MM.1S (cell line): ENCODE measurements at regions not wholly inside any gene's neighbourhood (a gene's known extent, or its start where the extent isn't known, plus 50 kb on each side); places are given as distances from the start of the nearest gene placed in this dataset.

Experiments
- DNase-seq: peaks from one replicate; pipeline ENCODE4 v3.0.0-alpha.2; 2015
- H2AFZ ChIP-seq: fragments of 300-600 bp; sonication (generic); 2 replicates; pipeline ENCODE4 v1.6.0; 2016; ENCODE audit warnings: antibody characterized with exemption, low read length
- H3F3A ChIP-seq: fragments of 300-600 bp; sonication (generic); 2 replicates; pipeline ENCODE4 v1.6.1; 2016; ENCODE audit warnings: mild to moderate bottlenecking, antibody characterized with exemption, low read length, moderate library complexity, mixed read lengths; ENCODE audit not compliant: insufficient read depth
- H3K27ac ChIP-seq: fragments of 300-600 bp; sonication (generic); 2 replicates; pipeline ENCODE4 v1.5.1; 2016; ENCODE audit warnings: mild to moderate bottlenecking, low read length
- H3K27me3 ChIP-seq: fragments of 300-600 bp; sonication (generic); replicated peaks from 2 replicates; pipeline ENCODE4 v1.6.0; 2016; ENCODE audit warnings: low read length; ENCODE audit not compliant: insufficient read depth
- H3K36me3 ChIP-seq: fragments of 300-600 bp; sonication (generic); replicated peaks from 2 replicates; pipeline ENCODE4 v1.6.1; 2016; ENCODE audit warnings: mild to moderate bottlenecking, low read length, mixed read lengths; ENCODE audit not compliant: insufficient read depth
- H3K4me1 ChIP-seq: fragments of 300-600 bp; sonication (generic); 2 replicates; pipeline ENCODE4 v1.6.1; 2016; ENCODE audit warnings: low read length, mixed read lengths
- H3K4me2 ChIP-seq: fragments of 300-600 bp; sonication (generic); 2 replicates; pipeline ENCODE4 v1.6.0; 2016; ENCODE audit warnings: low read depth, low read length
- H3K4me3 ChIP-seq: fragments of 300-600 bp; sonication (generic); 2 replicates; pipeline ENCODE4 v1.5.1; 2016; ENCODE audit warnings: low read length, mixed read lengths
- H3K79me2 ChIP-seq: fragments of 300-600 bp; sonication (generic); 2 replicates; pipeline ENCODE4 v1.6.1; 2016; ENCODE audit warnings: mixed run types, low read length, mixed read lengths
- H3K9ac ChIP-seq: fragments of 300-600 bp; sonication (generic); 2 replicates; pipeline ENCODE4 v1.6.1; 2016; ENCODE audit warnings: low read length, mixed read lengths
- H3K9me2 ChIP-seq: fragments of 300-600 bp; sonication (generic); replicated peaks from 2 replicates; pipeline ENCODE4 v1.6.1; 2016; ENCODE audit warnings: mild to moderate bottlenecking, low read length, mixed read lengths; ENCODE audit not compliant: insufficient read depth
- H3K9me3 ChIP-seq: fragments of 300-600 bp; sonication (generic); replicated peaks from 2 replicates; pipeline ENCODE4 v1.6.1; 2016; ENCODE audit warnings: mild to moderate bottlenecking, low read length, mixed read lengths; ENCODE audit not compliant: insufficient read depth
- H4K20me1 ChIP-seq: fragments of 300-600 bp; sonication (generic); 2 replicates; pipeline ENCODE4 v1.6.1; 2016; ENCODE audit warnings: mild to moderate bottlenecking, low read length, moderate library complexity, mixed read lengths; ENCODE audit not compliant: insufficient read depth
- CTCF ChIP-seq: fragments of 300-600 bp; sonication (generic); IDR thresholded peaks from 2 replicates; pipeline ENCODE4 v1.5.1; 2016; ENCODE audit warnings: antibody characterized with exemption, low read length, mixed read lengths
- EZH2 ChIP-seq: fragments of 300-600 bp; sonication (generic); optimal IDR thresholded peaks from 2 replicates; pipeline ENCODE3; 2017; ENCODE audit warnings: low read depth, mild to moderate bottlenecking, antibody characterized with exemption, low read length, mixed read lengths
- EZH2phosphoT487 ChIP-seq: fragments of 300-600 bp; sonication (generic); IDR thresholded peaks from 2 replicates; pipeline ENCODE4 v1.6.1; 2018; ENCODE audit warnings: antibody characterized with exemption, low read length

DNA sequence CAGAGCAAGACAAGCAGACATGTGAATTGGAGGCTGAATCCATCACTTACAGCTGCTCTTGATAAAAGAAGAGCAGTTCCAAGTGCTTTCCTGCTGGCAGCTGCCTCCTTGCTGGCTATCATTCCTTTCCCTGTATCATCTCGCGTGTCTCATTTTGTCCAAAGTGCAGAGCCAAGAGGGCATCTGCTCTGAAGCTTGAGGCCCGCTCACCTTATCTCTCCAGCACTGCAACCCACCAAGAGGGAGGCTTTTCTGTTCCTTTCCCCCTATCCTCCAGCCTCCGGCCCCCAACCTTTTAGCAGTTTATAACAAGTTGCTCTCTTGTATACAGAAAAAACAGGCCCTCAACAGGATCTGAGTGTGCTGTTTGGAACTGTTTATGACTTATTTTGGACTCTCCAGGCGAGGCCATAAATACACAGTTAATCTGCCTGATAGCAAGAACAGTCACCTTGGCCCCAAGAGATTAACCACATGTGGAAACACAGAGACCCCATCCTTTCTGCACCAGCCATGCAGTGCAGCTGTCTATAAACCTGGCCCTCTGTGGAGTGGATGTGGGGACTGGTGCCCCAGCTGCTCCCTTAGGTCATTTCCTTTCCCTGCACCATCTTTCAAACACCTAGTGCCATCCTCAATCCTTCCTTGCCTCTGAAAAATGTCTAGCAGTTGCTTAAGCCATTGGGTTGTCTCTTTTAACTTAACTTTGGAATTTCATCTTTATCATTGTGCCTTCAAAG, 172.5 kb upstream of the FERMT1 start:
- no peak overlapping the region for H3K9ac ChIP-seq
- H3K4me2 ChIP-seq, result no peak overlapping the region
- H3K79me2 ChIP-seq, result no peaks in the 10 kb centered on the region
- H3K27ac ChIP-seq, result no peak overlapping the region
- H3K9me2 ChIP-seq, result no peaks in the 10 kb centered on the region
- DNase-seq, result no peak
- H3K4me1 ChIP-seq, result no peaks in the 10 kb centered on the region
- no peaks in the 10 kb centered on the region for H3K9me3 ChIP-seq
- H4K20me1 ChIP-seq, result no peaks in the 10 kb centered on the region
- no peaks in the 10 kb centered on the region for H3K27me3 ChIP-seq
- no peak for TF ChIP-seq EZH2
- no peak for TF ChIP-seq CTCF
- H3K36me3 ChIP-seq, result no peaks in the 10 kb centered on the region
- no peak overlapping the region for H3K4me3 ChIP-seq
- no peaks in the 10 kb centered on the region for H3F3A ChIP-seq
- H2AFZ ChIP-seq, result no peak overlapping the region

GRCh38 chr20:6287471-6287870, 164.6 kb upstream of the FERMT1 start:
- Histone ChIP-seq H3K9me3 (no peaks in the 10 kb centered on the region), H3K27ac (no peak overlapping the region), H3K4me2 (no peak overlapping the region), H3K9ac (no peak overlapping the region), H3K9me2 (no peaks in the 10 kb centered on the region), H3K79me2 (no peaks in the 10 kb centered on the region), H3K4me3 (no peak overlapping the region), H3K27me3 (no peaks in the 10 kb centered on the region), H3K36me3 (no peaks in the 10 kb centered on the region), H3F3A (no peaks in the 10 kb centered on the region), H4K20me1 (no peaks in the 10 kb centered on the region), H2AFZ (no peak overlapping the region), H3K4me1 (no peaks in the 10 kb centered on the region)
- TF ChIP-seq EZH2 (no peak), CTCF (no peak)
- no peak for DNase-seq

DNA sequence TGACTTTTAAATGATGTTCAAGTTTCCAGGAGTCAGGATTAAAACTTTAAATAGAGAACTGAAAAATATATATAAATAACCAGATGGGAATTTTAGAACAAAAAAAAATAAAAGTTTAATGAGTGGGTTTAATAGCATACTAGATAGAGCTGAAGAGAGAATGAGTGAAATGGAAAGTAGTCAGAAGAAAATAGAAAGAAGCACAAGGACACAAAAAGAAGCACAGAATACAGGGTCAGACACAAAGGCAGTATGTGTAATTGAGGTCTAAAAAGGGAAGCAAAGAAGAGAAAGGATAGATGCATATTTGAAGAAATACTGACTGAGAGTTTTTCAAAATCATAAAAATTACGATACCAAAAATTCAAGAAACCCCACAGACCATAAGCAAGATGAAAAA, 159.8 kb upstream of the FERMT1 start:
- no peak for DNase-seq
- Histone ChIP-seq H3K36me3 (no peaks in the 10 kb centered on the region), H3K4me1 (no peaks in the 10 kb centered on the region), H4K20me1 (no peaks in the 10 kb centered on the region), H3K9ac (no peak overlapping the region), H2AFZ (no peak overlapping the region), H3K9me3 (no peaks in the 10 kb centered on the region), H3K27ac (no peak overlapping the region), H3K9me2 (no peaks in the 10 kb centered on the region), H3K4me3 (no peak overlapping the region), H3K27me3 (no peaks in the 10 kb centered on the region), H3K4me2 (no peak overlapping the region), H3F3A (no peaks in the 10 kb centered on the region), H3K79me2 (no peaks in the 10 kb centered on the region)
- TF ChIP-seq CTCF, result no peak
- TF ChIP-seq EZH2phosphoT487, result no peak
- TF ChIP-seq EZH2, result no peak
